HCT116 (cell line): ENCODE measurements at regions not wholly inside any gene's neighbourhood (a gene's known extent, or its start where the extent isn't known, plus 50 kb on each side); places are given as distances from the start of the nearest gene placed in this dataset.

ENCODE experiments used
- ATAC-seq: fragments of 200-7000 bp; cut with Tn5 transposase; 2 replicates; pipeline ENCODE4 v1.9.1; 2020; ENCODE audit warnings: mild to moderate bottlenecking, moderate library complexity
- BruUV-seq: library from RNA; stranded (reverse); fragments of 400-500 nt; replicated peaks from 2 replicates; lab custom pipeline; 2021; lab: Mats Ljungman, UMichigan
- CTCF ChIA-PET: fragments of 300-600 bp; sonication (Branson Sonifier 250); formaldehyde crosslinking; loops from one replicate; lab custom pipeline; 2021; ENCODE audit warnings: antibody characterized with exemption; lab: Charles Lee
- POLR2A ChIA-PET: fragments of 300-600, 350-600 bp; sonication (Branson Sonifier 250); formaldehyde crosslinking; loops from one replicate; lab custom pipeline; 2021; ENCODE audit warnings: antibody characterized with exemption; lab: Charles Lee
- RAD21 ChIA-PET, 2 experiments: fragments of 300-600 bp; sonication (Branson Sonifier 250); formaldehyde crosslinking; loops; one replicate each; lab custom pipeline; 2023; ENCODE audit warnings: low total read pairs in 2 of 2; ENCODE audit not compliant: uncharacterized antibody in 2 of 2, unreplicated experiment in 2 of 2, low non-redundant PET in 1 of 2; lab: Charles Lee
- DNase-seq: peaks from one replicate; pipeline ENCODE4 v3.0.0-alpha.2; 2010; ENCODE audit warnings: low read depth, low spot score
- H2AFZ ChIP-seq: fragments of 200-600 bp; shearing (Covaris generic), sonication (generic); 2 replicates; pipeline ENCODE4 v1.6.1; 2017; ENCODE audit warnings: low read depth, mixed run types, mixed read lengths, antibody characterized with exemption, low read length; ENCODE audit not compliant: poor library complexity, severe bottlenecking
- H3K27ac ChIP-seq: 2 replicates; pipeline ENCODE4 v1.5.1; 2012; ENCODE audit warnings: low read depth, low read length
- H3K27me3 ChIP-seq: fragments of 200-600 bp; sonication (generic); 2 replicates; pipeline ENCODE4 v1.6.1; 2016; ENCODE audit warnings: mixed run types, low read length, mixed read lengths; ENCODE audit not compliant: insufficient read depth
- H3K36me3 ChIP-seq, 2 experiments: fragments of 200-500 bp in 1 of 2; fragments of 200-600 bp in 1 of 2; sonication (Bioruptor generic) in 1 of 2; sonication (generic) in 1 of 2; 2 replicates each; pipeline versions ENCODE4 v1.5.1 to v1.6.1; 2014 to 2016; ENCODE audit warnings: low read length in 2 of 2, inconsistent platforms in 1 of 2, mixed read lengths in 1 of 2, mixed run types in 1 of 2; ENCODE audit not compliant: insufficient read depth in 2 of 2, control insufficient read depth in 1 of 2
- H3K4me1 ChIP-seq, 2 experiments: fragments of 200-600 bp in 1 of 2; sonication (generic) in 1 of 2; 2 replicates each; pipeline versions ENCODE4 v1.5.1 to v1.6.1; 2012 to 2017; ENCODE audit warnings: low read length in 2 of 2, inconsistent platforms in 1 of 2, mild to moderate bottlenecking in 1 of 2, mixed read lengths in 1 of 2, mixed run types in 1 of 2, moderate library complexity in 1 of 2; ENCODE audit not compliant: insufficient read depth in 2 of 2, control insufficient read depth in 1 of 2
- H3K4me2 ChIP-seq: fragments of 200-600 bp; sonication (generic); 2 replicates; pipeline ENCODE4 v1.6.1; 2017; ENCODE audit warnings: mixed run types, low read length, mixed read lengths
- H3K4me3 ChIP-seq, 2 experiments: fragments of 200-600 bp in 1 of 2; sonication (generic) in 1 of 2; replicated peaks in 1 of 2; 2 replicates each; pipeline ENCODE4 v1.5.1; 2011 to 2016; ENCODE audit warnings: low read length in 2 of 2, control low read depth in 1 of 2, low read depth in 1 of 2, mild to moderate bottlenecking in 1 of 2, mixed read lengths in 1 of 2, mixed run types in 1 of 2
- H3K79me2 ChIP-seq: fragments of 200-600 bp; sonication (generic); 2 replicates; pipeline ENCODE4 v1.6.1; 2017; ENCODE audit warnings: mild to moderate bottlenecking, mixed run types, low read length, moderate library complexity, mixed read lengths; ENCODE audit not compliant: insufficient read depth
- H3K9ac ChIP-seq: fragments of 200-600 bp; sonication (generic); 2 replicates; pipeline ENCODE4 v1.6.1; 2016; ENCODE audit warnings: low read length, mixed read lengths
- H3K9me2 ChIP-seq: fragments of 200-600 bp; sonication (generic), shearing (Covaris generic); 2 replicates; pipeline ENCODE4 v1.6.1; 2017; ENCODE audit warnings: mixed run types, mild to moderate bottlenecking, moderate library complexity; ENCODE audit not compliant: insufficient read depth
- H3K9me3 ChIP-seq, 2 experiments: fragments of 200-500 bp in 1 of 2; fragments of 200-600 bp in 1 of 2; sonication (Bioruptor generic) in 1 of 2; sonication (generic) in 1 of 2; 2 replicates each; pipeline ENCODE4 v1.6.1; 2014 to 2017; ENCODE audit warnings: low read length in 2 of 2, mixed read lengths in 2 of 2, inconsistent platforms in 1 of 2, low read depth in 1 of 2, mild to moderate bottlenecking in 1 of 2, mixed run types in 1 of 2, moderate library complexity in 1 of 2; ENCODE audit not compliant: control insufficient read depth in 1 of 2, insufficient read depth in 1 of 2
- H4K20me1 ChIP-seq: fragments of 200-600 bp; sonication (generic), shearing (Covaris generic); 2 replicates; pipeline ENCODE4 v1.6.1; 2017; ENCODE audit warnings: mixed run types, mild to moderate bottlenecking, moderate library complexity; ENCODE audit not compliant: insufficient read depth
- ATF3 ChIP-seq: IDR thresholded peaks from 2 replicates; pipeline ENCODE4 v1.6.1; 2012
- CBX3 ChIP-seq: IDR thresholded peaks from 2 replicates; pipeline ENCODE4 v1.6.1; 2012; ENCODE audit warnings: low read depth
- EGR1 ChIP-seq: IDR thresholded peaks from 2 replicates; pipeline ENCODE4 v1.6.1; 2012; ENCODE audit warnings: low read depth
- ELF1 ChIP-seq: IDR thresholded peaks from 2 replicates; pipeline ENCODE4 v1.6.1; 2012; ENCODE audit warnings: low read depth, borderline replicate concordance
- EZH2phosphoT487 ChIP-seq: fragments of 200-600 bp; IDR thresholded peaks from 2 replicates; pipeline ENCODE4 v1.6.1; 2018; ENCODE audit warnings: antibody characterized with exemption, borderline replicate concordance
- REST ChIP-seq: IDR thresholded peaks from 2 replicates; pipeline ENCODE4 v1.6.1; 2012; ENCODE audit warnings: low read depth
- SIN3A ChIP-seq: IDR thresholded peaks from 2 replicates; pipeline ENCODE4 v1.6.1; 2012; ENCODE audit warnings: low read depth
- SP1 ChIP-seq: IDR thresholded peaks from 2 replicates; pipeline ENCODE4 v1.6.1; 2012; ENCODE audit warnings: low read depth
- SRF ChIP-seq: IDR thresholded peaks from 2 replicates; pipeline ENCODE4 v1.6.1; 2012; ENCODE audit warnings: low read depth
- TCF7L2 ChIP-seq: IDR thresholded peaks from 2 replicates; pipeline ENCODE4 v1.7.0; 2011; ENCODE audit warnings: borderline replicate concordance, inconsistent platforms; ENCODE audit not compliant: insufficient read depth, insufficient read length; ENCODE audit errors: extremely low read depth
- YY1 ChIP-seq: IDR thresholded peaks from 2 replicates; pipeline ENCODE4 v1.6.1; 2011; ENCODE audit warnings: low read length, low read depth, moderate library complexity, mild to moderate bottlenecking; ENCODE audit not compliant: insufficient replicate concordance; ENCODE audit errors: extremely low read depth
- ZFX ChIP-seq: fragments of 450-650 bp; IDR thresholded peaks from 2 replicates; pipeline ENCODE4 v1.6.1; 2017
- intact Hi-C: fragments of 100-400 bp; cut with micrococcal nuclease; formaldehyde crosslinking; loops from 2 replicates; pipeline ENCODE4 v1.10.0; 2022
- TF ChIP-seq, protein P1 (sequence below), 3 experiments: fragments of 200-600 bp in 1 of 3; sonication (generic) in 1 of 3; IDR thresholded peaks in 2 of 3; conservative IDR thresholded peaks in 1 of 3; 2 replicates each; pipeline ENCODE4 v1.5.1; 2012 to 2017; ENCODE audit warnings: low read depth in 2 of 3, low read length in 2 of 3, antibody characterized with exemption in 1 of 3, borderline replicate concordance in 1 of 3, control low read depth in 1 of 3, mild to moderate bottlenecking in 1 of 3, mixed read lengths in 1 of 3, mixed run types in 1 of 3, moderate library complexity in 1 of 3; ENCODE audit not compliant: insufficient read depth in 1 of 3

DNA sequence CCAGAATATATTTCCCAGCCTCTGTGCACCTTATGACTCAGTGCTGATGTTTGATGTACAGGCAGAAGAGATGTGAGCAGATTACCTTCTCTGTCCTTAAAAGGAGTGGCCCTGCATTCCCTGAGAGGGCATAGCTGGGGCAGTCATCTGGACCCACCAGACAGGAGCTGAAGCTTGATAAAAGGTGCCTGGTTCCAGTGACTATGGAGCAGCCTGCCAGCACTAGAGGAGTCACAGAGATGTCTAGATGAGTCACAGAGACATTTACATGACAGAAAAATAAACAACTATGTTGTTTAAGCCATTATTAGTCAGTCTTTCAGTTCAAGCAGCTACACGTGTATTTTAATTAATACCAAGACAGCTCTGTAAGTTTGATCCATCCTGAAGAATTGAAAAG is 237.1 kb upstream of the MOCS1 start:
- no peak overlapping the region for H3K27ac ChIP-seq
- ChIA-PET CTCF (no interaction called here), POLR2A (no interaction called here), RAD21 (no interaction called here)
- TF ChIP-seq REST, result no peak
- no peak for ATAC-seq
- H3K4me1 ChIP-seq, result no peaks in the 10 kb centered on the region
- no peaks in the 10 kb centered on the region for H3K9me3 ChIP-seq
- DNase-seq, result no peak
- H3K27me3 ChIP-seq, result peaks cover 15% of the 10 kb centered on the region; the same call in 1 of the 2 replicates
- no peaks in the 10 kb centered on the region for H3K79me2 ChIP-seq
- no peaks in the 10 kb centered on the region for H4K20me1 ChIP-seq
- BruUV-seq, result no TSS peak
- no peak overlapping the region for H3K4me2 ChIP-seq
- H3K4me3 ChIP-seq, result no peak overlapping the region
- no peak overlapping the region for H3K9ac ChIP-seq
- H3K9me2 ChIP-seq, result no peaks in the 10 kb centered on the region
- H3K36me3 ChIP-seq, result no peaks in the 10 kb centered on the region
- H2AFZ ChIP-seq, result no peak overlapping the region
- intact Hi-C loops, result no loop called here

GRCh38 chr6:40170856-40171255 is 236.6 kb upstream of the MOCS1 start:
- Histone ChIP-seq H3K9me3 (no peaks in the 10 kb centered on the region), H3K4me1 (no peaks in the 10 kb centered on the region), H3K79me2 (no peaks in the 10 kb centered on the region), H2AFZ (no peak overlapping the region), H3K27ac (no peak overlapping the region), H3K9me2 (no peaks in the 10 kb centered on the region), H3K36me3 (no peaks in the 10 kb centered on the region), H4K20me1 (no peaks in the 10 kb centered on the region), H3K4me3 (no peak overlapping the region), H3K4me2 (no peak overlapping the region), H3K9ac (no peak overlapping the region), H3K27me3 (peaks cover 20% of the 10 kb centered on the region; the same call in 1 of the 2 replicates)
- ChIA-PET RAD21 (no interaction called here), CTCF (no interaction called here), POLR2A (no interaction called here)
- ATAC-seq (no peak), DNase-seq (no peak)
- intact Hi-C loops, result no loop called here
- BruUV-seq, result no TSS peak
- TF ChIP-seq SIN3A (no peak), SP1 (no peak), ELF1 (no peak), ATF3 (no peak), CBX3 (no peak), YY1 (no peak), EZH2phosphoT487 (no peak), SRF (no peak), TCF7L2 (no peak), ZFX (no peak), EGR1 (no peak)
- TF ChIP-seq, protein P1, sequence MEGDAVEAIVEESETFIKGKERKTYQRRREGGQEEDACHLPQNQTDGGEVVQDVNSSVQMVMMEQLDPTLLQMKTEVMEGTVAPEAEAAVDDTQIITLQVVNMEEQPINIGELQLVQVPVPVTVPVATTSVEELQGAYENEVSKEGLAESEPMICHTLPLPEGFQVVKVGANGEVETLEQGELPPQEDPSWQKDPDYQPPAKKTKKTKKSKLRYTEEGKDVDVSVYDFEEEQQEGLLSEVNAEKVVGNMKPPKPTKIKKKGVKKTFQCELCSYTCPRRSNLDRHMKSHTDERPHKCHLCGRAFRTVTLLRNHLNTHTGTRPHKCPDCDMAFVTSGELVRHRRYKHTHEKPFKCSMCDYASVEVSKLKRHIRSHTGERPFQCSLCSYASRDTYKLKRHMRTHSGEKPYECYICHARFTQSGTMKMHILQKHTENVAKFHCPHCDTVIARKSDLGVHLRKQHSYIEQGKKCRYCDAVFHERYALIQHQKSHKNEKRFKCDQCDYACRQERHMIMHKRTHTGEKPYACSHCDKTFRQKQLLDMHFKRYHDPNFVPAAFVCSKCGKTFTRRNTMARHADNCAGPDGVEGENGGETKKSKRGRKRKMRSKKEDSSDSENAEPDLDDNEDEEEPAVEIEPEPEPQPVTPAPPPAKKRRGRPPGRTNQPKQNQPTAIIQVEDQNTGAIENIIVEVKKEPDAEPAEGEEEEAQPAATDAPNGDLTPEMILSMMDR (IDR thresholded peaks at IDR 0.05 in 2 of 3, conservative IDR thresholded peaks at IDR 0.05 in 1 of 3; ENCODE audit: borderline replicate concordance in 1 of 3, insufficient read depth in 1 of 3, low read depth in 2 of 3, low read length in 2 of 3), result no peak
